ENCODE measurements at regions not wholly inside any gene's neighbourhood (a gene's known extent, or its start where the extent isn't known, plus 50 kb on each side); places are given as distances from the start of the nearest gene placed in this dataset.

GRCh38 chr15:79595306-79595705, 163.2 kb downstream of the MINAR1 start:
- no peak overlapping the region for H3K4me3 ChIP-seq
- H3K27ac ChIP-seq, result no peak overlapping the region
- no peaks in the 10 kb centered on the region for H3K36me3 ChIP-seq
- no peak for TF ChIP-seq POLR2A (IDR thresholded peaks at IDR 0.05)
- TF ChIP-seq CTCF (IDR thresholded peaks at IDR 0.05), result no peak
- no peak for TF ChIP-seq EP300 (IDR thresholded peaks at IDR 0.05; ENCODE audit: low read depth)
- TF ChIP-seq POLR2AphosphoS5 (IDR thresholded peaks at IDR 0.05), result no peak
- no peaks in the 10 kb centered on the region for H3K9me3 ChIP-seq
- WGBS, 2 donors (ENCODE audit: low coverage in 1 of 2), result 86 to 89% methylated on average over 6 of the region's 6 CpGs
- H3K4me1 ChIP-seq, result no peaks in the 10 kb centered on the region
- in situ Hi-C loops (cut with MboI; ENCODE audit: low pct_ligation_motif_present in 1 of 4, low pct_unique_long_range_greater_than_20kb in 1 of 4, low sequenced_read_pairs in 3 of 4) (loop anchor here in 1 of 4 donors (10.0 kb wide), 1 partner anchor 211 kb away; no protein-coding TSS in a partner anchor), intact Hi-C loops (cut with DNase I; ENCODE audit: low total_unique reads) (no loop called here)
- no peak for DNase-seq
- H3K27me3 ChIP-seq, result peaks cover 5% of the 10 kb centered on the region

- Histone ChIP-seq H3K4me1 (no peaks in the 10 kb centered on the region), H3K27me3 (peaks cover 5% of the 10 kb centered on the region), H3K36me3 (no peaks in the 10 kb centered on the region), H3K4me3 (no peak overlapping the region), H3K9me3 (no peaks in the 10 kb centered on the region), H3K27ac (no peak overlapping the region)
- TF ChIP-seq POLR2AphosphoS5 (IDR thresholded peaks at IDR 0.05) (no peak), CTCF (IDR thresholded peaks at IDR 0.05) (peak; percentile 54 to 93 (median 81))
- peak; percentile 47 for DNase-seq
- WGBS, 2 donors (ENCODE audit: low coverage in 1 of 2), result 25 to 39% methylated on average over 4 of the region's 4 CpGs
- in situ Hi-C loops (cut with MboI; ENCODE audit: low pct_ligation_motif_present in 1 of 4, low pct_unique_long_range_greater_than_20kb in 1 of 4, low sequenced_read_pairs in 3 of 4) (loop anchor here in 1 of 4 donors (10.0 kb wide), 1 partner anchor 211 kb away; no protein-coding TSS in a partner anchor), intact Hi-C loops (cut with DNase I; ENCODE audit: low total_unique reads) (no loop called here)
These were observed 164.0 kb downstream of the MINAR1 start for GRCh38 chr15:79595995-79596622.

- in situ Hi-C loops (cut with MboI; ENCODE audit: low pct_ligation_motif_present in 1 of 4, low pct_unique_long_range_greater_than_20kb in 1 of 4, low sequenced_read_pairs in 3 of 4) (loop anchor here in 1 of 4 donors (10.0 kb wide), 1 partner anchor 214 kb away; no protein-coding TSS in a partner anchor), intact Hi-C loops (cut with DNase I; ENCODE audit: low total_unique reads) (no loop called here)
- DNase-seq, result no peak
- Histone ChIP-seq H3K36me3 (no peaks in the 10 kb centered on the region), H3K4me1 (no peaks in the 10 kb centered on the region), H3K4me3 (no peak overlapping the region), H3K27ac (no peak overlapping the region), H3K9me3 (no peaks in the 10 kb centered on the region), H3K27me3 (peaks cover 5% of the 10 kb centered on the region)
- TF ChIP-seq EP300 (IDR thresholded peaks at IDR 0.05; ENCODE audit: low read depth), result no peak
- TF ChIP-seq CTCF (IDR thresholded peaks at IDR 0.05), result no peak
- TF ChIP-seq POLR2AphosphoS5 (IDR thresholded peaks at IDR 0.05), result no peak
- 60 to 65% methylated on average over 1 of the region's 1 CpG for WGBS, 2 donors (ENCODE audit: low coverage in 1 of 2)
These were observed 166.5 kb downstream of the MINAR1 start for GRCh38 chr15:79598639-79599038.

- H3K27me3 ChIP-seq, result peaks cover 2% of the 10 kb centered on the region
- in situ Hi-C loops (cut with MboI; ENCODE audit: low pct_ligation_motif_present in 1 of 4, low pct_unique_long_range_greater_than_20kb in 1 of 4, low sequenced_read_pairs in 3 of 4) (no loop called here), intact Hi-C loops (cut with DNase I; ENCODE audit: low total_unique reads) (loop anchor here (5.0 kb wide), 1 partner anchor 1819 kb away; no protein-coding TSS in a partner anchor)
- TF ChIP-seq CTCF (IDR thresholded peaks at IDR 0.05) (no peak), POLR2A (IDR thresholded peaks at IDR 0.05) (no peak), POLR2AphosphoS5 (IDR thresholded peaks at IDR 0.05) (no peak), EP300 (IDR thresholded peaks at IDR 0.05; ENCODE audit: low read depth) (no peak)
- H3K36me3 ChIP-seq, result no peaks in the 10 kb centered on the region
- H3K4me1 ChIP-seq, result no peaks in the 10 kb centered on the region
- no peak overlapping the region for H3K27ac ChIP-seq
- 68 to 87% methylated on average over 7 of the region's 7 CpGs for WGBS, 2 donors (ENCODE audit: low coverage in 1 of 2)
- H3K9me3 ChIP-seq, result no peaks in the 10 kb centered on the region
- no peak overlapping the region for H3K4me3 ChIP-seq
- no peak for DNase-seq
These were observed 169.4 kb downstream of the MINAR1 start for GRCh38 chr15:79601405-79602086.
